Testis (tissue), 2 donors: ENCODE measurements at regions not wholly inside any gene's neighbourhood (a gene's known extent, or its start where the extent isn't known, plus 50 kb on each side); places are given as distances from the start of the nearest gene placed in this dataset.
"Not testable (repeated sequence)": the region's sequence is repeated elsewhere in the genome, so short reads cannot be mapped to it uniquely, and the experiment has no call there.

ENCODE experiments used
- DNase-seq: peaks from one replicate; pipeline ENCODE4 v3.0.0-alpha.2; 2019
- H3K27ac ChIP-seq, 2 donors: fragments of 200-600 bp; sonication (generic); one replicate each; pipeline ENCODE4 v1.5.1; 2019
- H3K27me3 ChIP-seq: fragments of 200-600 bp; sonication (generic); one replicate; pipeline ENCODE4 v1.5.1; 2019
- H3K36me3 ChIP-seq: fragments of 200-600 bp; sonication (generic); one replicate; pipeline ENCODE4 v1.5.1; 2017; ENCODE audit warnings: low read depth; ENCODE audit errors: missing control alignments
- H3K4me1 ChIP-seq: fragments of 200-600 bp; sonication (generic); one replicate; pipeline ENCODE4 v1.5.1; 2019
- H3K4me3 ChIP-seq, 2 donors: fragments of 200-600 bp; sonication (generic); one replicate each; pipeline ENCODE4 v1.5.1; 2017 to 2019
- H3K9me3 ChIP-seq: fragments of 200-600 bp; sonication (generic); one replicate; pipeline ENCODE4 v1.5.1; 2017
- POLR2A ChIP-seq: fragments of 450-650 bp; IDR thresholded peaks from one replicate; pipeline ENCODE4 v1.6.1; 2017; ENCODE audit warnings: antibody characterized with exemption, mild to moderate bottlenecking, moderate library complexity
- WGBS, 2 donors: methylation state at CpG; one replicate each; pipeline ENCODE4 v1.1.5; 2018; 5-methylcytosine and 5-hydroxymethylcytosine counted together
- intact Hi-C: fragments of 100-400 bp; cut with DNase I; formaldehyde crosslinking; loops from one replicate; pipeline ENCODE4 v1.15.1; 2023; ENCODE audit warnings: low total_unique reads
- TF ChIP-seq, protein P1 (sequence below), 3 experiments: fragments of 450-650 bp in 2 of 3; fragments of 200-600 bp in 1 of 3; sonication (generic) in 1 of 3; IDR thresholded peaks; one replicate each; pipeline ENCODE4 v1.5.1; 2016 to 2019; ENCODE audit warnings: antibody characterized with exemption in 3 of 3, mild to moderate bottlenecking in 2 of 3, moderate library complexity in 1 of 3

GRCh38 chr10:31677195-31678138 lies 251.2 kb downstream of the ARHGAP12 start:
- no peak for DNase-seq
- no peak for TF ChIP-seq POLR2A
- TF ChIP-seq, protein P1, sequence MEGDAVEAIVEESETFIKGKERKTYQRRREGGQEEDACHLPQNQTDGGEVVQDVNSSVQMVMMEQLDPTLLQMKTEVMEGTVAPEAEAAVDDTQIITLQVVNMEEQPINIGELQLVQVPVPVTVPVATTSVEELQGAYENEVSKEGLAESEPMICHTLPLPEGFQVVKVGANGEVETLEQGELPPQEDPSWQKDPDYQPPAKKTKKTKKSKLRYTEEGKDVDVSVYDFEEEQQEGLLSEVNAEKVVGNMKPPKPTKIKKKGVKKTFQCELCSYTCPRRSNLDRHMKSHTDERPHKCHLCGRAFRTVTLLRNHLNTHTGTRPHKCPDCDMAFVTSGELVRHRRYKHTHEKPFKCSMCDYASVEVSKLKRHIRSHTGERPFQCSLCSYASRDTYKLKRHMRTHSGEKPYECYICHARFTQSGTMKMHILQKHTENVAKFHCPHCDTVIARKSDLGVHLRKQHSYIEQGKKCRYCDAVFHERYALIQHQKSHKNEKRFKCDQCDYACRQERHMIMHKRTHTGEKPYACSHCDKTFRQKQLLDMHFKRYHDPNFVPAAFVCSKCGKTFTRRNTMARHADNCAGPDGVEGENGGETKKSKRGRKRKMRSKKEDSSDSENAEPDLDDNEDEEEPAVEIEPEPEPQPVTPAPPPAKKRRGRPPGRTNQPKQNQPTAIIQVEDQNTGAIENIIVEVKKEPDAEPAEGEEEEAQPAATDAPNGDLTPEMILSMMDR (IDR thresholded peaks at IDR 0.05): no peak
- Histone ChIP-seq H3K36me3 (no peaks in the 10 kb centered on the region), H3K4me1 (no peaks in the 10 kb centered on the region), H3K27ac (no peak overlapping the region), H3K27me3 (no peaks in the 10 kb centered on the region), H3K4me3 (no peak overlapping the region), H3K9me3 (no peaks in the 10 kb centered on the region)
- intact Hi-C loops: no loop called here
- 54 to 68% methylated on average over 8 to 16 of the region's 16 CpGs for WGBS, 2 donors

DNA sequence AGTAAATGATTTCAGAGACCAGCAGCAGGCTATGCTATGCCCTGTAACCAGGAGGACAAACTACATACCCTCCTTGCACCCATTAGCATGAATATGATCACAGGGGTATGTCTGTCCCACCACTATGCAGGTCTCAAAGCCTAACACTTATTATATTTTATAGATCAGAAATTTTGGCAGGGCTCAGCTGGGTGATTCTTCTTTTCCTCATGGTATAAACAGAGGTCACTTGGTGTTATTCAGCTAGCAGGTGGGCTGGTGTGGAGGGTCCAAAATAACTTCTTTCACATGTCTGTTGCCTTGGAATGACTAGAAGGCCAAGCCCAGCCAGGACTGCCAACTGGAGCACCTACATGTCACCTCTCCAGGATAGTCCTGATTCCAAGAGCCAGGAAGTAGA lies 252.9 kb downstream of the ARHGAP12 start:
- intact Hi-C loops: no loop called here
- TF ChIP-seq, protein P1 (IDR thresholded peaks at IDR 0.05): no peak
- no peak for TF ChIP-seq POLR2A

DNA sequence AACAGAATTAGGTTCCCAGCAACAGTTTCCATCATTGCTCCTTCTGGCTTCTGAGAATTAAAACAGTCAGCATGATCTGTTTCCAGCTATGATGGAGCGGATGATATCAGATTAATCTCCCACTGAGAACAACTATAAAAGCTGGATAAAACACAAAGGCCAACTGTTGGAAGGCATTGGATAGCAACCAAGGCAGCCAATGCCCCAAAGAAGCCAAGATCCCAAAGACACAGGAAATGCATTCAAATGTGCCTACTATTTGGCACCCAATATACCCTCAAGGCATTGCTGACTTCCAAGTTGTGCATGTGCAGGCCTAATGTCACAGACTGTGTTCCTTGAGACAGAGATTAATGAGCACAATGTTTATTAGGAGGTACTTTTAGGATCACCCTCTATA lies 259.3 kb downstream of the ARHGAP12 start:
- intact Hi-C loops: no loop called here
- DNase-seq: no peak
- no peak overlapping the region for H3K4me3 ChIP-seq
- TF ChIP-seq POLR2A: no peak
- TF ChIP-seq, protein P1 (IDR thresholded peaks at IDR 0.05): no peak
- WGBS, 2 donors: 78 to 88% methylated on average over 1 of the region's 1 CpG
- no peaks in the 10 kb centered on the region for H3K36me3 ChIP-seq
- no peaks in the 10 kb centered on the region for H3K9me3 ChIP-seq
- H3K4me1 ChIP-seq: no peaks in the 10 kb centered on the region
- H3K27me3 ChIP-seq: no peaks in the 10 kb centered on the region
- H3K27ac ChIP-seq: no peak overlapping the region

More for the DNA sequence above, 252.9 kb downstream of the ARHGAP12 start:
- H3K4me1 ChIP-seq: no peaks in the 10 kb centered on the region
- no peak overlapping the region for H3K4me3 ChIP-seq
- no peaks in the 10 kb centered on the region for H3K9me3 ChIP-seq
- no peaks in the 10 kb centered on the region for H3K27me3 ChIP-seq
- no peak for DNase-seq
- H3K36me3 ChIP-seq: no peaks in the 10 kb centered on the region
- H3K27ac ChIP-seq: no peak overlapping the region

GRCh38 chr10:31668326-31668725 lies 260.3 kb downstream of the ARHGAP12 start:
- no peak for TF ChIP-seq POLR2A
- TF ChIP-seq, protein P1 (IDR thresholded peaks at IDR 0.05): no peak
- Histone ChIP-seq H3K27ac (no peak overlapping the region), H3K27me3 (no peaks in the 10 kb centered on the region), H3K9me3 (no peaks in the 10 kb centered on the region), H3K4me3 (no peak overlapping the region), H3K36me3 (no peaks in the 10 kb centered on the region), H3K4me1 (no peaks in the 10 kb centered on the region)
- intact Hi-C loops: no loop called here
- DNase-seq: no peak

DNA sequence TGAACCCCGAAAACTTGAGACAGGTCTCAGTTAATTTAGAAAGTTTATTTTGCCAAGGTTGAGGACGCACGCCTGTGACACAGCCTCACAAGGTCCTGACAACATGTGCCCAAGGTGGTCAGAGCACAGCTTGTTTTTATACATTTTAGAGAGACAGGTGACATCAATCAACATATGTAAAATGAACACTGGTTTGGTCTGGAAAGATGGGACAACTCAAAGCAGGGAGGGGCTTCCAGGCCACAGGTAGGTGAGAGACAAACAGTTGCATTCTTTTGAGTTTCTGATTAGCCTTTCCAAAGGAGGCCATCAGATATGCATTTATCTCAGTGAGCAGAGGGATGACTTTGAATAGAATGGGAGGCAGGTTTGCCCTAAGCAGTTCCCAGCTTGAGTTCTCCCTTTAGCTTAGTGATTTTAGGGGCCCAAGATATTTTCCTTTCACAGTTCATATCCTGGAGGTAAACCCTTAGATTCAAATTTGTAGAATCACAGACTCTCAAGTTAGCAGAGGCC lies 262.8 kb downstream of the ARHGAP12 start:
- H3K36me3 ChIP-seq, H3K9me3 ChIP-seq, H3K27me3 ChIP-seq, H3K27ac ChIP-seq, H3K4me3 ChIP-seq, intact Hi-C loops, DNase-seq, H3K4me1 ChIP-seq: not testable (repeated sequence)
- 89 to 96% methylated on average over 3 of the region's 3 CpGs for WGBS, 2 donors
